Retina (tissue), 1 donor: ENCODE measurements at regions not wholly inside any gene's neighbourhood (a gene's known extent, or its start where the extent isn't known, plus 50 kb on each side); places are given as distances from the start of the nearest gene placed in this dataset.

Experiments
- DNase-seq: peaks from one replicate; pipeline ENCODE4 v3.0.0-alpha.2; 2016

GRCh38 chr14:86865934-86866333, 1127.0 kb downstream of the GALC start:
- DNase-seq: no peak

GRCh38 chr14:86858591-86858990, 1134.4 kb downstream of the GALC start:
- DNase-seq: no peak

DNA sequence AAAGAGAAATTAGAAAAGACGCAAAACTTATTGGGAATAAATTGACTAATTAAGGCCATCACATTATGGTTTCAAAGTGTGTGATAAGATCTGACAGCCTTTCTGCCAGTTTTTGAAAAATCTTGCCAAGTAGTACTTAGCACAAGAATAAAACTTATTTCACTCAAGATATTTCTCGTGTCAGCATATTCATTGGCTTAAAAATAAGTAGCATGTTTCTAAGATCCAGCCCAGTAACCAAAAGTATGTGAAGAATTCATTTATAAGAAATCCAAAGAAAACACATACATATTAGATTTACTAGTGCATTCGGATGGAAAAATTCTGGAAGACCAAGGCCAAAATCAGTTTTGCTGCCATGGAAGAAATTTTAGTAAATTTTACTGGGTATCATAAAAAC, 1135.0 kb downstream of the GALC start:
- no peak for DNase-seq

DNA sequence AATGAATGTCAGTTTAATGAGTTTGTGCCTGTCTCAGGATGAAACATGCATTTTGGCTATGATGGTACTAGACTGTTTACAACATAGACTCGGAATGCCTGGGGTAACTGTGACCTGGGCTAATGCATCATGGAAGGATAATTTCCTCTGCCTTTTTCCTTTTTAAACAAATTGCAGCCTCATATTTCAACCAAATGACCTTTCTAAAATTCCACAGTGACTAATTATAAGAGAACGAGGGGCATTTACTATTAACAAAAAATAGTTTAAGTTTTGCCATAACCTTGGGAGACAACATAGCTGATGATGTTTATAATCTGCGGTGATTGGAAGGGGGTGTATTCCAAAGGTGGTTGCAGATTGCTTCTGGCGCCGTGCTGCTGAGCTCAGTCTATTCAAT, 1140.5 kb downstream of the GALC start:
- no peak for DNase-seq

GRCh38 chr14:86847140-86847539, 1145.8 kb downstream of the GALC start:
- no peak for DNase-seq

DNA sequence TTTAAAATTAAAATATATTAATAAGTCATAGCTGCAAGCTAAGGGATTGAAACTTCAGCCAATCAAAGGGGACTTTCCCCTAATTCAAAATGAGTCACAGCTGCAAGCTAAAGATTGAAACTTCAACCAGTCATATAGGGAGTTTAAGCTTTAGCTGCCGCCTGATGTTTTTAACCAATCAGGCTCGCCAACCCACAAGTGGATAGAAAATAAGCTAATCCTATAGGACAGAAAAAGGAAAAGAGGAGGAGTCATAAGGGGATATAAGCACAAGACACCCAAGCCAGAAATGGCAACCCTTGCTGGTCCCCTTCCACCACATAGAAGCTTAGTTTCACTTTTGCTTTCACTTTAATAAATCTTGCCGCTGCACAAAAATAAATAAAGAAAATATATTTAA, 1154.6 kb downstream of the GALC start:
- no peak for DNase-seq

GRCh38 chr14:86826661-86827060, 1166.3 kb downstream of the GALC start:
- DNase-seq: no peak

GRCh38 chr14:86824167-86824566, 1168.8 kb downstream of the GALC start:
- no peak for DNase-seq

DNA sequence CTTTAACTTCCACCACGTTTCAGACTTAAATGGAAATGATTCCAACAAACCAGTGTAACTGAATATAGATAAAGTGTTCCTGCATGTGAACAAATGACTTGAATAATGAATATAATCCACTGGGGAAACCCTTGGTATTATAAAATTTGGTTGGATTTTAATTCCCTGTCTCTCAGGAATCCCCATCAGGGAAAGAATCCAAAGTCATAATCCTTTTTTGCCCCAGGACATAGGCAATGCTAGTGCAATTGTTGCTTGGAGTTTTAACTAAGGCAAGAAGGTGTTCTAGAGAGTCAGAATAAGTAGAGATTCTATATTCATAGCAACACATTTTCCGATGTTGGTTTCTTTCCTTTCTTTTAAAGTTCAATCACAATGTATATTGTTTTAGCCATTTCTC, 1169.4 kb downstream of the GALC start:
- DNase-seq: no peak

GRCh38 chr14:86815341-86815740, 1177.6 kb downstream of the GALC start:
- no peak for DNase-seq

- no peak for DNase-seq
These were observed 1190.3 kb downstream of the GALC start for GRCh38 chr14:86802726-86803125.

GRCh38 chr14:86799244-86799647, 1193.7 kb downstream of the GALC start:
- no peak for DNase-seq

DNA sequence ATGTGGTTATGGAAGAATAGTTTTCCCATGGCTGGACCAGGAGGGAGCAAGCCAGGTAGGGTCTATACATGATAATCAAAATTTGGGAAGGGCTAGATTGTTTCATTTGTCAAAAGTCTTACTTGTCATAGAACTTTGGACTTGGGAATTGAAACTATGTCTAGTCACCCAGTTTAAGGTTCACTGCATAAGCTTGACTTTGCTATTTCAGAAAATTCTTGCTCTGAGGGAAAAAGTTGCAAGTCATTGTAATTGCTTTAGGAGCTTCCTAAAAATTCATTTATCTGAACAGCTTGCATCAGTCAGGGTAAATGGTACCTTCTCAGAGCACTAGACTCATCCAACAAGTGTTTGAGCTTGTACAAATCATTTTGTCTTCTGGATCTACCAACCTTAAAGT, 1194.7 kb downstream of the GALC start:
- DNase-seq: no peak

- no peak for DNase-seq
These were observed 1196.0 kb downstream of the GALC start for GRCh38 chr14:86797075-86797351.

- no peak for DNase-seq
These were observed 1196.5 kb downstream of the GALC start for GRCh38 chr14:86796221-86797074.

- no peak for DNase-seq
These were observed 1198.3 kb downstream of the GALC start for GRCh38 chr14:86794689-86795088.

DNA sequence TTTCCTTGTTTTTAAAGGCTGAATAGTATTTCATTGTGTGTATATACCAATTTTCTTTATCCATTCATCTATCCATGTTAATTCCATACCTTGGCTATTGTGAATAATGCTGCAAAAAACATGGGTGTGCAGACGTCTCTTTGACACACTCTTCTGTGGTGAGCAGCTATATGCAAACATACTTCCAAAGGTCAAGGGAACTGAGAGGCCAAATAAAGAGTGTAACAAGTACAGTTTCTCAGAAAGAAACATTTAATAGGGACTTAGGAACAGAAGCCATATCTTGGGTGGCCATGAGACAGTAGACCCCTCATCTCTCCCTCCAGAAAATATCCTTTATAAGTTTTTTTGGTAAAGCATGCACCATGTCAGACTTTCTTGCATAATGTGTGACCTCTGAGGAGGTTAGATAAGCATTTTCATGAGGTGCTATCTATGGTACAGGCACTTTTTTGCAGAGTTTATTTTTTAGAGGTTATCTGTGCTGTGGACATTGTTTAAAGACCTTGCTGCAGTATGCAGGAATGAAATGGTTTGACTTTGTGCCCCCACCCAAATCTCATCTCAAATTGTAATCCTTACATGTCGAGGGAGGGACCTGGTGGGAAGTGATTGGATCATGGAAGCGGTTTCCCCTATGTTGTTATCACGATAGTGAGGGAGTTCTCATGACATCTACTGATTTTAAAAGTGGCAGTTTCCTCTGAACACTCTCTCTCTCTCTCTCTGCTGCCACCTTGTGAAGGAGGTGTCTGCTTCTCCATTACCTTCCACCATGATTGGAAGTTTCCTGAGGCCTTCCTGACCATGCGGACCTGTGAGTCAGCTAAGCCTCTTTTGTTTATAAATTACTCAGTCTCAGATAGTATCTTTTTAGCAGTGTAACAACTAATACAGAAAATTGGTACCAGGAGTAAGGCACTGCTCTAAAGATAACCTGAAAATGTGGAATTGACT, 1202.3 kb downstream of the GALC start:
- DNase-seq: no peak

GRCh38 chr14:86788224-86788623, 1204.8 kb downstream of the GALC start:
- no peak for DNase-seq

DNA sequence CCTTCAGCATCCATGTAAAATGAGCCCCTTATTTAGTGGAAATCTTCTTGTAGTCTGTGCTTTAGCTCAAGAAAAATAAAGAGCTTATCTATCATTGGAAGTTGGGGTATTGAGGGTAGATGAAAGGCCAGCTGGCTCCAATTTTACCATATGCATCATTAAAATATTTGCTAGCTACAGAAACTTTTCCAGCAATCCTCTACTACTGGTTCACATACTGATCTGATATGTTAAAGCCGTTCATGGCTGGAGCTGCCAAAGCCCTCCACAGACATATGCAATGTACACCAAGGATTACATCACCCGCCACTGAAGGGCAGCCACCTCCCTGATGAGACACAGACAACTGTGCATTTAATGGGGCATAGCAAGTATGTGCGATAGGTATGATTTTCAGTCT, 1205.3 kb downstream of the GALC start:
- no peak for DNase-seq

DNA sequence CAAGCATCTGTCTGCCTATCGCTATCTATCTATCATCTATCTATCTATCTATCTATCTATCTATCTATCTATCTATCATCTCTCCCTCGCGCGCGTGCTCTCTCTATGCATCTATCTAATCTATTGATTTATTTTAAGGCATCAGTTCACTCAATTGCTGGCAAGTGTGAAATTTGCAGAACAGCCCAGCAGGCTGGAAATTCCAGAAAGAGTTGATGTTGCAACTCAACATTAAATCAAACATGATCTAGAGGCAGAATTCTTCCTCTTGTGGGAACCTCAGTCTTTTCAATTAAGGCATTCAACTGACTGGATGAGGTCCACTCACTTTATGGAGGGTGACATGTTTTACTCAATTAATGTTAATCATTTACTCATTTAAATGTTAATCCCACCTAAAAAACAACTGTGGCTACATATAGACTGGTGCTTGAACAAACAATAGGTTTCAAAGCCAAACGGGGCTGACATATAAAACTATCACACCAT, 1210.8 kb downstream of the GALC start:
- DNase-seq: no peak

- DNase-seq: no peak
These were observed 1212.0 kb downstream of the GALC start for GRCh38 chr14:86780876-86781510.

DNA sequence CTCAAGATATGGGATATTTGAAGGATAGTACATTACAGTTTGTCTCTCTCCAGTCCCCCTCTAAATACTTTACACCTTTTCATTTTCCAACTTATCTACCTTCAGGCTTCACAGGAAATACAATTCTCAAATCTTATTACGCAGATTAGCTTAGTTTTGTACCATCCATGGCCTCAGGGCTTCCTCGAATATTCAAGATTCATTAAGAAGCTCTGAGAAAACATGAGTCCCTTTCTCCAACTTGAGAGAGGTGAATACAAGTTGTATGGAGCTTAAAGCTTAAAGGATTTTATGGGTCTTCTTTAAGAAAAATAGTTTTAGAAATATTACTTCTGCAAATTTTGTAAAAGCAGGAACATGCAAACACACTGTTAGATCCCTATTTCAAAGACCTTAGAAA, 1212.5 kb downstream of the GALC start:
- no peak for DNase-seq

- DNase-seq: no peak
These were observed 1213.6 kb downstream of the GALC start for GRCh38 chr14:86779416-86779815.
